HUES6 (cell line): ENCODE measurements at regions not wholly inside any gene's neighbourhood (a gene's known extent, or its start where the extent isn't known, plus 50 kb on each side); places are given as distances from the start of the nearest gene placed in this dataset.
"Not testable (repeated sequence)": the region's sequence is repeated elsewhere in the genome, so short reads cannot be mapped to it uniquely, and the experiment has no call there.

Experiments
- H3K27ac ChIP-seq: 2 replicates; pipeline ENCODE4 v1.7.0; 2013; ENCODE audit warnings: low read depth, mild to moderate bottlenecking, low read length, inconsistent platforms
- H3K27me3 ChIP-seq: 2 replicates; pipeline ENCODE4 v1.6.1; 2013; ENCODE audit warnings: low read length; ENCODE audit not compliant: control insufficient read depth, insufficient read depth
- H3K36me3 ChIP-seq: 2 replicates; pipeline ENCODE4 v1.6.1; 2013; ENCODE audit warnings: low read length; ENCODE audit not compliant: control insufficient read depth, insufficient read depth
- H3K4me1 ChIP-seq: 2 replicates; pipeline ENCODE4 v1.6.1; 2013; ENCODE audit warnings: low read length; ENCODE audit not compliant: control insufficient read depth, insufficient read depth
- H3K4me3 ChIP-seq: 2 replicates; pipeline ENCODE4 v1.5.1; 2013; ENCODE audit warnings: low read depth, low read length
- H3K9ac ChIP-seq: one replicate; pipeline ENCODE4 v1.6.1; 2013; ENCODE audit warnings: mild to moderate bottlenecking, low read length
- H3K9me3 ChIP-seq: 2 replicates; pipeline ENCODE4 v1.6.1; 2013; ENCODE audit warnings: low read depth, low read length; ENCODE audit not compliant: control insufficient read depth, insufficient read depth

- Histone ChIP-seq H3K9me3 (no peaks in the 10 kb centered on the region), H3K9ac (no peak overlapping the region), H3K27me3 (no peaks in the 10 kb centered on the region), H3K36me3 (no peaks in the 10 kb centered on the region), H3K27ac (no peak overlapping the region), H3K4me3 (no peak overlapping the region), H3K4me1 (no peaks in the 10 kb centered on the region)
These were observed 50.8 kb upstream of the TMEM108 start for GRCh38 chr3:132987396-132987795.

GRCh38 chr3:132984181-132984580, 54.0 kb upstream of the TMEM108 start:
- Histone ChIP-seq H3K9me3 (no peaks in the 10 kb centered on the region; the same call in 1 of the 2 replicates), H3K27me3 (no peaks in the 10 kb centered on the region), H3K4me3 (no peak overlapping the region), H3K27ac (no peak overlapping the region), H3K36me3 (no peaks in the 10 kb centered on the region), H3K4me1 (no peaks in the 10 kb centered on the region), H3K9ac (no peak overlapping the region)

GRCh38 chr3:132983143-132983770, 54.9 kb upstream of the TMEM108 start:
- Histone ChIP-seq H3K4me1 (no peaks in the 10 kb centered on the region), H3K27me3 (no peaks in the 10 kb centered on the region), H3K27ac (no peak overlapping the region), H3K9me3 (no peaks in the 10 kb centered on the region; the same call in 1 of the 2 replicates), H3K36me3 (no peaks in the 10 kb centered on the region), H3K9ac (no peak overlapping the region), H3K4me3 (no peak overlapping the region)

- Histone ChIP-seq H3K9me3 (no peaks in the 10 kb centered on the region; the same call in 1 of the 2 replicates), H3K4me1 (no peaks in the 10 kb centered on the region), H3K4me3 (no peak overlapping the region), H3K27ac (no peak overlapping the region), H3K27me3 (no peaks in the 10 kb centered on the region), H3K9ac (no peak overlapping the region), H3K36me3 (no peaks in the 10 kb centered on the region)
These were observed 56.5 kb upstream of the TMEM108 start for GRCh38 chr3:132981719-132982118.

GRCh38 chr3:132980102-132980501, 58.1 kb upstream of the TMEM108 start:
- Histone ChIP-seq H3K9me3 (no peaks in the 10 kb centered on the region; the same call in 1 of the 2 replicates), H3K27me3 (no peaks in the 10 kb centered on the region), H3K27ac (no peak overlapping the region), H3K4me1 (no peaks in the 10 kb centered on the region), H3K9ac (no peak overlapping the region), H3K36me3 (no peaks in the 10 kb centered on the region), H3K4me3 (no peak overlapping the region)

- no peak overlapping the region for H3K9ac ChIP-seq
- H3K4me1 ChIP-seq = no peaks in the 10 kb centered on the region
- no peak overlapping the region for H3K27ac ChIP-seq
- no peaks in the 10 kb centered on the region; the same call in 1 of the 2 replicates for H3K9me3 ChIP-seq
- H3K36me3 ChIP-seq = no peaks in the 10 kb centered on the region
- H3K4me3 ChIP-seq = no peak overlapping the region
- H3K27me3 ChIP-seq = no peaks in the 10 kb centered on the region
These were observed 58.6 kb upstream of the TMEM108 start for GRCh38 chr3:132979606-132980005.

GRCh38 chr3:132978946-132979345, 59.2 kb upstream of the TMEM108 start:
- not testable (repeated sequence) for H3K9ac ChIP-seq, H3K9me3 ChIP-seq, H3K36me3 ChIP-seq, H3K27me3 ChIP-seq, H3K27ac ChIP-seq, H3K4me3 ChIP-seq, H3K4me1 ChIP-seq

- H3K4me1 ChIP-seq = no peaks in the 10 kb centered on the region
These were observed 59.7 kb upstream of the TMEM108 start for GRCh38 chr3:132978464-132978863.

GRCh38 chr3:132974097-132974496, 64.1 kb upstream of the TMEM108 start:
- H3K27ac ChIP-seq = no peak overlapping the region
- no peaks in the 10 kb centered on the region for H3K36me3 ChIP-seq
- no peak overlapping the region for H3K4me3 ChIP-seq
- H3K4me1 ChIP-seq = no peaks in the 10 kb centered on the region
- H3K9ac ChIP-seq = no peak overlapping the region
- H3K27me3 ChIP-seq = no peaks in the 10 kb centered on the region
- no peaks in the 10 kb centered on the region for H3K9me3 ChIP-seq

More at GRCh38 chr3:132978464-132978863, 59.7 kb upstream of the TMEM108 start:
- H3K4me3 ChIP-seq = no peak overlapping the region
- H3K9me3 ChIP-seq = no peaks in the 10 kb centered on the region; the same call in 1 of the 2 replicates
- no peak overlapping the region for H3K27ac ChIP-seq
- H3K27me3 ChIP-seq = no peaks in the 10 kb centered on the region
- H3K36me3 ChIP-seq = no peaks in the 10 kb centered on the region
- H3K9ac ChIP-seq = no peak overlapping the region

- Histone ChIP-seq H3K9ac (no peak overlapping the region), H3K4me3 (no peak overlapping the region), H3K27ac (no peak overlapping the region)
These were observed 64.8 kb upstream of the TMEM108 start for GRCh38 chr3:132973441-132973840.

GRCh38 chr3:132972333-132972732, 65.9 kb upstream of the TMEM108 start:
- Histone ChIP-seq H3K4me1 (no peaks in the 10 kb centered on the region), H3K4me3 (no peak overlapping the region), H3K9me3 (no peaks in the 10 kb centered on the region), H3K27ac (no peak overlapping the region), H3K9ac (no peak overlapping the region), H3K27me3 (no peaks in the 10 kb centered on the region), H3K36me3 (no peaks in the 10 kb centered on the region)

More at GRCh38 chr3:132973441-132973840, 64.8 kb upstream of the TMEM108 start:
- no peaks in the 10 kb centered on the region for H3K9me3 ChIP-seq
- H3K27me3 ChIP-seq = no peaks in the 10 kb centered on the region
- no peaks in the 10 kb centered on the region for H3K4me1 ChIP-seq
- no peaks in the 10 kb centered on the region for H3K36me3 ChIP-seq
